Endodermal cell (in vitro differentiated cells): ENCODE measurements at regions not wholly inside any gene's neighbourhood (a gene's known extent, or its start where the extent isn't known, plus 50 kb on each side); places are given as distances from the start of the nearest gene placed in this dataset.

Source experiments
- DNase-seq: peaks from one replicate; pipeline ENCODE4 v3.0.0-alpha.2; 2017
- H3K27ac ChIP-seq: 2 replicates; pipeline ENCODE4 v1.5.1; 2013; ENCODE audit warnings: mild to moderate bottlenecking, low read depth, low read length, moderate library complexity
- H3K27me3 ChIP-seq: 2 replicates; pipeline ENCODE4 v1.6.1; 2013; ENCODE audit warnings: mild to moderate bottlenecking, low read length, moderate library complexity; ENCODE audit not compliant: insufficient read depth, control insufficient read depth, poor library complexity, severe bottlenecking
- H3K36me3 ChIP-seq: 2 replicates; pipeline ENCODE4 v1.7.0; 2013; ENCODE audit warnings: mild to moderate bottlenecking, low read length, moderate library complexity; ENCODE audit not compliant: control insufficient read depth, insufficient read depth
- H3K4me1 ChIP-seq: one replicate; pipeline ENCODE4 v1.7.0; 2013; ENCODE audit warnings: low read length; ENCODE audit not compliant: control insufficient read depth, insufficient read depth
- H3K4me3 ChIP-seq: 2 replicates; pipeline ENCODE4 v1.5.1; 2013; ENCODE audit warnings: mild to moderate bottlenecking, low read length, moderate library complexity
- H3K9ac ChIP-seq: 2 replicates; pipeline ENCODE4 v1.6.1; 2013; ENCODE audit warnings: mild to moderate bottlenecking, low read length, moderate library complexity; ENCODE audit not compliant: poor library complexity, severe bottlenecking; ENCODE audit errors: extremely low read depth
- H3K9me3 ChIP-seq: 2 replicates; pipeline ENCODE4 v1.6.1; 2013; ENCODE audit warnings: mild to moderate bottlenecking, low read length, moderate library complexity; ENCODE audit not compliant: control insufficient read depth
- H3K27ac Mint-ChIP-seq: 2 replicates; pipeline ENCODE4 v1.8.0; 2020; ENCODE audit warnings: mixed read lengths
- H3K27me3 Mint-ChIP-seq: 2 replicates; pipeline ENCODE4 v1.8.0; 2021; ENCODE audit warnings: mild to moderate bottlenecking, mixed read lengths; ENCODE audit not compliant: insufficient read depth
- H3K36me3 Mint-ChIP-seq: 2 replicates; pipeline ENCODE4 v1.8.0; 2020; ENCODE audit warnings: low read depth, mixed read lengths
- H3K4me1 Mint-ChIP-seq: 2 replicates; pipeline ENCODE4 v1.8.0; 2020; ENCODE audit warnings: mixed read lengths
- H3K4me3 Mint-ChIP-seq: 2 replicates; pipeline ENCODE4 v1.8.0; 2020; ENCODE audit warnings: mild to moderate bottlenecking, moderate library complexity, mixed read lengths
- H3K9me3 Mint-ChIP-seq: 2 replicates; pipeline ENCODE4 v1.8.0; 2020; ENCODE audit warnings: mild to moderate bottlenecking, mixed read lengths
- WGBS, 2 experiments: methylation state at CpG; one replicate each; pipeline versions ENCODE4 v1.1.5 to v1.1.7; 2013; ENCODE audit warnings: missing lambda C conversion rate in 2 of 2, mixed read lengths in 1 of 2; ENCODE audit not compliant: insufficient coverage in 1 of 2, insufficient read length in 1 of 2; 5-methylcytosine and 5-hydroxymethylcytosine counted together
- TF ChIP-seq, protein P1 (sequence below): fragments of 200-600 bp; sonication (generic); conservative IDR thresholded peaks from 2 replicates; pipeline ENCODE4 v1.5.0; 2021; ENCODE audit warnings: antibody characterized with exemption, mild to moderate bottlenecking

DNA sequence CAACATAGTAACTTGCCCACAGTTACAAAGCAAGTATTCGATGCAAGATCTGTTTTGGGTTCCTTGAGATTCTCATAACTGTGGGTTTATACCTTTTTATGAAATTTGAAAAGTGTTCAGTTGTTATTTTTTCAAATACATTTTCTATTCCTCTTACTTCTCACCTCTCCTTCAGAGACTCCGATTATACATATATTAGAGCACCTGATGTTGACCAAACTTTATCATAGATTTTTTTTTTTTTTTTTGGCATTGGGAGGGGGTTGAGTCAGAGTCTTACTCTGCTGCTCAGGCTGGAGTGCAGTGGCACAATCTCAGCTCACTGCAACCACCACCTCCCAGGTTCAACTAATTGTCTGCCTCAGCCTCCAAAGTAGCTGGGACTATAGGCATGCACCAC is 51.3 kb upstream of the RBBP6 start:
- WGBS, 2 experiments = 80% methylated on average over 2 of the region's 2 CpGs; no CpG with 5 or more reads in 1 of the 2 experiments
- H3K27ac ChIP-seq = no peak overlapping the region
- peaks cover 4% of the 10 kb centered on the region for H3K4me1 ChIP-seq
- no peaks in the 10 kb centered on the region for H3K36me3 ChIP-seq
- Mint-ChIP-seq H3K9me3 (peaks cover 30% of the 10 kb centered on the region), H3K36me3 (peaks cover 13% of the 10 kb centered on the region), H3K4me3 (no peak overlapping the region), H3K4me1 (peaks cover 16% of the 10 kb centered on the region), H3K27ac (no peak overlapping the region), H3K27me3 (peaks cover 31% of the 10 kb centered on the region)
- no peak for DNase-seq
- H3K9me3 ChIP-seq = peaks cover 37% of the 10 kb centered on the region
- H3K9ac ChIP-seq = no peak overlapping the region
- H3K4me3 ChIP-seq = no peak overlapping the region
- no peaks in the 10 kb centered on the region for H3K27me3 ChIP-seq
- TF ChIP-seq, protein P1, sequence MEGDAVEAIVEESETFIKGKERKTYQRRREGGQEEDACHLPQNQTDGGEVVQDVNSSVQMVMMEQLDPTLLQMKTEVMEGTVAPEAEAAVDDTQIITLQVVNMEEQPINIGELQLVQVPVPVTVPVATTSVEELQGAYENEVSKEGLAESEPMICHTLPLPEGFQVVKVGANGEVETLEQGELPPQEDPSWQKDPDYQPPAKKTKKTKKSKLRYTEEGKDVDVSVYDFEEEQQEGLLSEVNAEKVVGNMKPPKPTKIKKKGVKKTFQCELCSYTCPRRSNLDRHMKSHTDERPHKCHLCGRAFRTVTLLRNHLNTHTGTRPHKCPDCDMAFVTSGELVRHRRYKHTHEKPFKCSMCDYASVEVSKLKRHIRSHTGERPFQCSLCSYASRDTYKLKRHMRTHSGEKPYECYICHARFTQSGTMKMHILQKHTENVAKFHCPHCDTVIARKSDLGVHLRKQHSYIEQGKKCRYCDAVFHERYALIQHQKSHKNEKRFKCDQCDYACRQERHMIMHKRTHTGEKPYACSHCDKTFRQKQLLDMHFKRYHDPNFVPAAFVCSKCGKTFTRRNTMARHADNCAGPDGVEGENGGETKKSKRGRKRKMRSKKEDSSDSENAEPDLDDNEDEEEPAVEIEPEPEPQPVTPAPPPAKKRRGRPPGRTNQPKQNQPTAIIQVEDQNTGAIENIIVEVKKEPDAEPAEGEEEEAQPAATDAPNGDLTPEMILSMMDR = no peak
